Thoracic aorta (tissue), 2 donors: ENCODE measurements at regions not wholly inside any gene's neighbourhood (a gene's known extent, or its start where the extent isn't known, plus 50 kb on each side); places are given as distances from the start of the nearest gene placed in this dataset.
A peak's percentile ranks its signal among the peaks of the same experiment; 100 is the strongest.

Experiments
- ATAC-seq: fragments of 150-250 bp; one replicate; pipeline ENCODE4 v1.8.0; 2017; ENCODE audit warnings: low read depth; ENCODE audit not compliant: insufficient number of reproducible peaks, low FRiP score
- DNase-seq: peaks from one replicate; pipeline ENCODE4 v3.0.0-alpha.2; 2020; ENCODE audit warnings: low spot score
- H3K27ac ChIP-seq, 2 donors: fragments of 200-600 bp; sonication (generic); 1 replicate in 1 of 2; 2 replicates in 1 of 2; pipeline ENCODE4 v1.5.1; 2016; ENCODE audit warnings: mild to moderate bottlenecking in 2 of 2, moderate library complexity in 2 of 2
- H3K27me3 ChIP-seq: fragments of 200-600 bp; sonication (generic); replicated peaks from 2 replicates; pipeline ENCODE4 v1.6.0; 2016; ENCODE audit warnings: mild to moderate bottlenecking; ENCODE audit not compliant: insufficient read depth
- H3K36me3 ChIP-seq: fragments of 200-600 bp; sonication (generic); one replicate; pipeline ENCODE4 v1.5.1; 2016
- H3K4me1 ChIP-seq, 2 donors: fragments of 200-600 bp; sonication (generic); 1 replicate in 1 of 2; 2 replicates in 1 of 2; pipeline versions ENCODE4 v1.5.1 to v1.6.0; 2016; ENCODE audit warnings: low read depth in 2 of 2, mild to moderate bottlenecking in 1 of 2; ENCODE audit not compliant: control insufficient read depth in 1 of 2
- H3K4me3 ChIP-seq: fragments of 200-600 bp; sonication (generic); 2 replicates; pipeline ENCODE4 v1.5.1; 2016; ENCODE audit warnings: mild to moderate bottlenecking
- H3K9me3 ChIP-seq: fragments of 200-600 bp; sonication (generic); 2 replicates; pipeline ENCODE4 v1.5.1; 2016
- TF ChIP-seq, protein P1 (sequence below): fragments of 200-600 bp; sonication (generic); IDR thresholded peaks from one replicate; pipeline ENCODE4 v1.5.1; 2019; ENCODE audit warnings: antibody characterized with exemption

DNA sequence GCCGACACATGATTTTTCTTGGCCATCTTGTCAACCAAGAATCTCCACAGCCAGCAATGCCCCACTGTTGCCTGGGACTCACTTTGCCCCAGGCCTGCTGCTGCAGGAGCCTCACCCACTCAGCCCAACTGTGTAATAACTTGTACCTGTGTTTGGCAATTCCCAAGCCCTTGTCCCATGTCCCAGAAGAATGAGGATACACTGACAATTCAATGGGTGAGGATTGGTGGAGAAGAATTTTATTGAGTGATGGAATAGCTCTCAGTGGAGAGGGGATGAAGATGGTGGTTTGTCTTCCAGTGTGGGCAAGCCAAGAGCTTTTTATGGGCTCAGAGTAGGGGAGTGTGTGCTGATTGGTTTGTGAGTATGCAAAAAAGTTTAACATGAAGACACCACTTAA, 861.9 kb downstream of the TFAP2A start:
- no peak overlapping the region for H3K27ac ChIP-seq
- H3K36me3 ChIP-seq, result no peaks in the 10 kb centered on the region
- TF ChIP-seq, protein P1, sequence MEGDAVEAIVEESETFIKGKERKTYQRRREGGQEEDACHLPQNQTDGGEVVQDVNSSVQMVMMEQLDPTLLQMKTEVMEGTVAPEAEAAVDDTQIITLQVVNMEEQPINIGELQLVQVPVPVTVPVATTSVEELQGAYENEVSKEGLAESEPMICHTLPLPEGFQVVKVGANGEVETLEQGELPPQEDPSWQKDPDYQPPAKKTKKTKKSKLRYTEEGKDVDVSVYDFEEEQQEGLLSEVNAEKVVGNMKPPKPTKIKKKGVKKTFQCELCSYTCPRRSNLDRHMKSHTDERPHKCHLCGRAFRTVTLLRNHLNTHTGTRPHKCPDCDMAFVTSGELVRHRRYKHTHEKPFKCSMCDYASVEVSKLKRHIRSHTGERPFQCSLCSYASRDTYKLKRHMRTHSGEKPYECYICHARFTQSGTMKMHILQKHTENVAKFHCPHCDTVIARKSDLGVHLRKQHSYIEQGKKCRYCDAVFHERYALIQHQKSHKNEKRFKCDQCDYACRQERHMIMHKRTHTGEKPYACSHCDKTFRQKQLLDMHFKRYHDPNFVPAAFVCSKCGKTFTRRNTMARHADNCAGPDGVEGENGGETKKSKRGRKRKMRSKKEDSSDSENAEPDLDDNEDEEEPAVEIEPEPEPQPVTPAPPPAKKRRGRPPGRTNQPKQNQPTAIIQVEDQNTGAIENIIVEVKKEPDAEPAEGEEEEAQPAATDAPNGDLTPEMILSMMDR, result no peak
- H3K27me3 ChIP-seq, result no peaks in the 10 kb centered on the region
- H3K4me1 ChIP-seq, result no peaks in the 10 kb centered on the region
- DNase-seq (no peak), ATAC-seq (no peak)
- no peaks in the 10 kb centered on the region for H3K9me3 ChIP-seq
- H3K4me3 ChIP-seq, result no peak overlapping the region

GRCh38 chr6:9543649-9544048, 871.2 kb downstream of the TFAP2A start:
- Histone ChIP-seq H3K4me3 (no peak overlapping the region), H3K27ac (no peak overlapping the region), H3K36me3 (no peaks in the 10 kb centered on the region), H3K27me3 (no peaks in the 10 kb centered on the region), H3K4me1 (no peaks in the 10 kb centered on the region), H3K9me3 (no peaks in the 10 kb centered on the region)
- DNase-seq, result no peak
- TF ChIP-seq, protein P1, result no peak
- no peak for ATAC-seq

DNA sequence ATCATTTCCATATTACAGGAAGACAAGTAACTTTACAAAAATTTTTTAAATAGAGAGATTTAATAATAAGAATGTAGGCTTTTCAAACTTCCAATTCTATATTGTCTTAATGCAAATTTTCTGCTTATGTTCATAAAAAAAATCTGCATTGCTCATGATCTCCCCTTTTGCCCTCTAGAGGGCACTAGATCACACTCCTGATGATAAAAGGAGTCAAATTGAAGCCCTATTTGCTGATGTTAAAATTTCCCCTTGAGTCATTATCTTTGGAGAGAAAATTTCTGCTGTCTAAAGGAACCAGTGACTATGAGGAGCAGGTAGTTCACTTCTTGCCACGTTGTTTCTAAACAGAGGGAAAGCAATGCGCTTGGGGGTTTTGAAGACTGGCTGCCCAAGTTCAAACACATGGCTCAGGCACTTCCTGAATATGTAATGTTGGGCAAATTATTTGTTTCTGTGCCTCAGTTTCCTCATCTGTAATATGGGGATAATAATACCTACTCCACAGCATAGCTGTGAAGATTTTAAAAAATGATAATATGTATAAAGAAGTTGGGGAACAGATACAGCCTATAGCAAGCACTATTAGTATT, 874.2 kb downstream of the TFAP2A start:
- no peak overlapping the region for H3K4me3 ChIP-seq
- H3K27ac ChIP-seq, result no peak overlapping the region
- DNase-seq, result no peak
- TF ChIP-seq, protein P1, result peak; percentile 8
- no peaks in the 10 kb centered on the region for H3K27me3 ChIP-seq
- H3K36me3 ChIP-seq, result no peaks in the 10 kb centered on the region
- H3K4me1 ChIP-seq, result no peaks in the 10 kb centered on the region
- no peaks in the 10 kb centered on the region for H3K9me3 ChIP-seq
- no peak for ATAC-seq

- Histone ChIP-seq H3K36me3 (no peaks in the 10 kb centered on the region), H3K4me3 (no peak overlapping the region), H3K4me1 (no peaks in the 10 kb centered on the region), H3K27me3 (no peaks in the 10 kb centered on the region), H3K9me3 (no peaks in the 10 kb centered on the region), H3K27ac (no peak overlapping the region)
- TF ChIP-seq, protein P1, result no peak
- DNase-seq (no peak), ATAC-seq (no peak)
Observed at GRCh38 chr6:9540126-9540525, 874.7 kb downstream of the TFAP2A start.

GRCh38 chr6:9539231-9539755, 875.6 kb downstream of the TFAP2A start:
- ATAC-seq, result no peak
- H3K4me1 ChIP-seq, result no peaks in the 10 kb centered on the region
- H3K9me3 ChIP-seq, result no peaks in the 10 kb centered on the region
- no peak for DNase-seq
- TF ChIP-seq, protein P1, result no peak
- H3K27me3 ChIP-seq, result no peaks in the 10 kb centered on the region
- no peaks in the 10 kb centered on the region for H3K36me3 ChIP-seq
- no peak overlapping the region for H3K27ac ChIP-seq
- no peak overlapping the region for H3K4me3 ChIP-seq
